ENCODE measurements at regions not wholly inside any gene's neighbourhood (a gene's known extent, or its start where the extent isn't known, plus 50 kb on each side); places are given as distances from the start of the nearest gene placed in this dataset.

- peaks cover 13% of the 10 kb centered on the region for H3K9me3 ChIP-seq
- POLR2A ChIA-PET = no interaction called here
- H3K4me1 ChIP-seq = no peaks in the 10 kb centered on the region
- 53% methylated on average over 17 of the region's 17 CpGs for WGBS (ENCODE audit: missing lambda C conversion rate)
- H3K4me2 ChIP-seq = no peak overlapping the region
- ATAC-seq (peak in 1 of 2 experiments; percentile 57; a peak in 4 of 6 replicates), FAIRE-seq (no peak), DNase-seq (ENCODE audit: low read depth in 1 of 2, low spot score in 1 of 2) (no peak)
- no peak overlapping the region for H3K4me3 ChIP-seq
- TF ChIP-seq CHD2 (IDR thresholded peaks at IDR 0.05; ENCODE audit: low read length, partially characterized antibody) = no peak
- no peak for TF ChIP-seq MAFK (IDR thresholded peaks at IDR 0.05; ENCODE audit: partially characterized antibody)
- TF ChIP-seq EP300 (IDR thresholded peaks at IDR 0.05) = no peak
- TF ChIP-seq POLR2AphosphoS2 (conservative IDR thresholded peaks at IDR 0.05; ENCODE audit: low read length) = no peak
- no peak for TF ChIP-seq SREBF2 (IDR thresholded peaks at IDR 0.05)
- TF ChIP-seq, protein P1, sequence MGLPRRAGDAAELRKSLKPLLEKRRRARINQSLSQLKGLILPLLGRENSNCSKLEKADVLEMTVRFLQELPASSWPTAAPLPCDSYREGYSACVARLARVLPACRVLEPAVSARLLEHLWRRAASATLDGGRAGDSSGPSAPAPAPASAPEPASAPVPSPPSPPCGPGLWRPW (IDR thresholded peaks at IDR 0.05) = no peak
- TF ChIP-seq ZNF302 (CRISPR knock-in tag; IDR thresholded peaks at IDR 0.05) = no peak
- TF ChIP-seq SMC3 (IDR thresholded peaks at IDR 0.05) = no peak
- no peak for TF ChIP-seq KDM1A (IDR thresholded peaks at IDR 0.05; ENCODE audit: low read depth)
- TF ChIP-seq ZFP36 (IDR thresholded peaks at IDR 0.05; ENCODE audit: borderline replicate concordance, partially characterized antibody) = no peak
- CTCF ChIA-PET = interaction anchor here (1.2 kb wide), 1 partner anchor 9 kb away, joined by 5 read pairs; no protein-coding TSS in a partner anchor
- H3K27ac ChIP-seq = no peak overlapping the region
These were observed 831.7 kb downstream of the RNF144A start for GRCh38 chr2:7748717-7749415.

DNA sequence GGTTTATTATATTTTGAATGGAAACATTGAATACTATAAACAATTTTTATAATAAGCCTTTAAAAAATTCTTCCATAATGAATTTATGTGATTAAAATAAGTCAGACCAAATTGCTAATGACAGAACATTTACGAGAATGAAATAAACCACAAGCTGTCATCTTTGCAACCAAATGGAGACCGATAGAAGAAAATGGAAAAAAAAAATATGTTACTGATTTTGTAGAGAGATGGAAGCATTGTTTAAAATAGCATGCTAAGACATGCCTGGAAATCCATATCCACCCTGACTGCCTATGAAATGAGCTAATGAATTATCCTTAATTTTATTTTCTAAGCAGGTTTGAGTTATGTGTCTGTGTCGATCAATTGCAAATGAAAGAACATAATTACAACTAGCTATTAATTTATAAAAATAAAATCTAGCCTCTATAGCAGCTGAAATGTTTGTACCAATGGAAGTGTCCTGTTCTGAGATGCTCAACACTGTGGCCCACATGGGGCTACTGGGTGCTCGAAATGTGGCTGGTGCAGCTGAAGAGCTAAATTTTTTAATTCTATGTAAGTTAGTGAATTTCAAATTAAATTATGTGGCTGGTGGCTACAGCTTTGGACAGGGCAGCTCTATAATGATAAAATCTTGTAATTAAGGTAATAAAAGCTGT lies 832.8 kb downstream of the RNF144A start:
- 36% methylated on average over 4 of the region's 4 CpGs for WGBS (ENCODE audit: missing lambda C conversion rate)
- FAIRE-seq (no peak), DNase-seq (ENCODE audit: low read depth in 1 of 2, low spot score in 1 of 2) (no peak)

DNA sequence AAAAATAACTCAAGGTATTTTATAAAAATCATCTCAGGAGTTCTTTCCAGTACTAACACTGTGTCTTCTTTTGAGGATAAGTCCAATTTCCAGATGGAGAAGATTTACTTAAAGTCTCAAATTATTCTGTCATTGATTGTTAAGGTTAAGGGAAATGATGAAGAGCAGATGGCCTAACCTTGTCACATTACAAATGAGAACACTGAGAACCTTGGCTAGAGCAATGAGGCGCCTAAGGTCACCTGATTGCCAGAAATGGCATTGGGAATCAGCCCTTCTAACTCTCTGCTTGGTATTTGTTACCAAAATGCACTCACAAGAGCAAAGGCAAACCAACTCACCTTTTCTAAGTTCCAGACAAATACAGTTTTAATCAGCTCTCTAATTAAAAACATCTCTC lies 835.1 kb downstream of the RNF144A start:
- no peak overlapping the region for H3K4me3 ChIP-seq
- peaks cover 29% of the 10 kb centered on the region for H3K9me3 ChIP-seq
- no peak for DNase-seq (ENCODE audit: low read depth in 1 of 2, low spot score in 1 of 2)
- ATAC-seq = no peak
- no peak for FAIRE-seq
- 6% methylated on average over 1 of the region's 1 CpG for WGBS (ENCODE audit: missing lambda C conversion rate)
- TF ChIP-seq TFCP2L1 (CRISPR knock-in tag; IDR thresholded peaks at IDR 0.05) (no peak), CHD2 (IDR thresholded peaks at IDR 0.05; ENCODE audit: low read length, partially characterized antibody) (no peak), HMGXB4 (CRISPR knock-in tag; IDR thresholded peaks at IDR 0.05; ENCODE audit: borderline replicate concordance) (no peak), KDM1A (IDR thresholded peaks at IDR 0.05; ENCODE audit: low read depth) (no peak), JUNB (IDR thresholded peaks at IDR 0.05) (no peak), ZC3H11A (IDR thresholded peaks at IDR 0.05) (no peak), CBX2 (IDR thresholded peaks at IDR 0.05; ENCODE audit: borderline replicate concordance, low read depth) (no peak)
- TF ChIP-seq, protein P2, sequence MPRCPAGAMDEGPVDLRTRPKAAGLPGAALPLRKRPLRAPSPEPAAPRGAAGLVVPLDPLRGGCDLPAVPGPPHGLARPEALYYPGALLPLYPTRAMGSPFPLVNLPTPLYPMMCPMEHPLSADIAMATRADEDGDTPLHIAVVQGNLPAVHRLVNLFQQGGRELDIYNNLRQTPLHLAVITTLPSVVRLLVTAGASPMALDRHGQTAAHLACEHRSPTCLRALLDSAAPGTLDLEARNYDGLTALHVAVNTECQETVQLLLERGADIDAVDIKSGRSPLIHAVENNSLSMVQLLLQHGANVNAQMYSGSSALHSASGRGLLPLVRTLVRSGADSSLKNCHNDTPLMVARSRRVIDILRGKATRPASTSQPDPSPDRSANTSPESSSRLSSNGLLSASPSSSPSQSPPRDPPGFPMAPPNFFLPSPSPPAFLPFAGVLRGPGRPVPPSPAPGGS (IDR thresholded peaks at IDR 0.05) = no peak
- ChIA-PET POLR2A (no interaction called here), CTCF (no interaction called here)
- H3K27ac ChIP-seq = no peak overlapping the region
- no peaks in the 10 kb centered on the region for H3K4me1 ChIP-seq
- H3K4me2 ChIP-seq = no peak overlapping the region

More for the DNA sequence above, 832.8 kb downstream of the RNF144A start:
- Histone ChIP-seq H3K9me3 (peaks cover 25% of the 10 kb centered on the region), H3K27ac (no peak overlapping the region), H3K4me3 (no peak overlapping the region), H3K4me1 (no peaks in the 10 kb centered on the region), H3K4me2 (no peak overlapping the region)
- no peak for ATAC-seq
- ChIA-PET POLR2A (no interaction called here), CTCF (interaction anchor here (1.2 kb wide), 1 partner anchor 10 kb away, joined by 5 read pairs; no protein-coding TSS in a partner anchor)
- TF ChIP-seq FOSB (CRISPR knock-in tag; IDR thresholded peaks at IDR 0.05) (no peak), EHF (CRISPR knock-in tag; IDR thresholded peaks at IDR 0.05) (no peak)
